OCI-M1 (cell line): ENCODE measurements at regions not wholly inside any gene's neighbourhood (a gene's known extent, or its start where the extent isn't known, plus 50 kb on each side); places are given as distances from the start of the nearest gene placed in this dataset.

Experiments
- DNase-seq: peaks from one replicate; lab custom pipeline; 2025; lab: John Stamatoyannopoulos, UW

GRCh38 chrX:143171703-143172102 is 146.0 kb downstream of the SPANXN4 start:
- DNase-seq: no peak

- DNase-seq: peak; percentile 65
Observed at GRCh38 chrX:143165778-143166177, 140.1 kb downstream of the SPANXN4 start.

GRCh38 chrX:143139681-143140080 is 114.0 kb downstream of the SPANXN4 start:
- DNase-seq: no peak

- DNase-seq: no peak
Observed at GRCh38 chrX:143121477-143121876, 95.7 kb downstream of the SPANXN4 start.

GRCh38 chrX:143115466-143115865 is 89.7 kb downstream of the SPANXN4 start:
- no peak for DNase-seq

GRCh38 chrX:143095816-143096215 is 70.1 kb downstream of the SPANXN4 start:
- no peak for DNase-seq

- DNase-seq: no peak
Observed at GRCh38 chrX:143095321-143095720, 69.6 kb downstream of the SPANXN4 start.

GRCh38 chrX:143094417-143095023 is 68.8 kb downstream of the SPANXN4 start:
- no peak for DNase-seq
